ACC112 (cell line): ENCODE measurements at regions not wholly inside any gene's neighbourhood (a gene's known extent, or its start where the extent isn't known, plus 50 kb on each side); places are given as distances from the start of the nearest gene placed in this dataset.
"Not testable (repeated sequence)": the region's sequence is repeated elsewhere in the genome, so short reads cannot be mapped to it uniquely, and the experiment has no call there.

Experiments
- H2AFZ ChIP-seq: fragments of 200-600 bp; sonication (generic); one replicate; pipeline ENCODE4 v1.6.0; 2017; ENCODE audit warnings: antibody characterized with exemption, low read length; ENCODE audit not compliant: unreplicated experiment
- H3K27ac ChIP-seq: fragments of 200-600 bp; sonication (generic); 2 replicates; pipeline ENCODE4 v1.5.1; 2014; ENCODE audit warnings: low read depth, mild to moderate bottlenecking, antibody characterized with exemption, low read length, moderate library complexity
- H3K27me3 ChIP-seq: fragments of 200-600 bp; sonication (generic); 2 replicates; pipeline ENCODE4 v1.6.1; 2014; ENCODE audit warnings: mild to moderate bottlenecking, antibody characterized with exemption, low read length, moderate library complexity, mixed read lengths; ENCODE audit not compliant: insufficient read depth
- H3K36me3 ChIP-seq: fragments of 200-600 bp; sonication (generic); 2 replicates; pipeline ENCODE4 v1.6.1; 2016; ENCODE audit warnings: mild to moderate bottlenecking, antibody characterized with exemption, low read length, moderate library complexity, mixed read lengths; ENCODE audit not compliant: insufficient read depth
- H3K4me1 ChIP-seq: fragments of 200-600 bp; sonication (generic); one replicate; pipeline ENCODE4 v1.6.1; 2016; ENCODE audit warnings: low read length, mixed read lengths; ENCODE audit not compliant: insufficient read depth, unreplicated experiment, control insufficient read depth
- H3K4me3 ChIP-seq: fragments of 200-600 bp; sonication (generic); 2 replicates; pipeline ENCODE4 v1.5.1; 2014; ENCODE audit warnings: mild to moderate bottlenecking, low read depth, low read length
- H3K79me2 ChIP-seq: fragments of 200-600 bp; sonication (generic); one replicate; pipeline ENCODE4 v1.6.0; 2016; ENCODE audit warnings: low read length; ENCODE audit not compliant: control insufficient read depth, unreplicated experiment, insufficient read depth

GRCh38 chr6:166712286-166713228, 85.5 kb upstream of the RPS6KA2 start:
- Histone ChIP-seq H3K27me3 (peaks cover 10% of the 10 kb centered on the region; the same call in 1 of the 2 replicates), H3K79me2 (no peaks in the 10 kb centered on the region), H2AFZ (no peak overlapping the region), H3K27ac (no peak overlapping the region), H3K4me3 (no peak overlapping the region), H3K4me1 (no peaks in the 10 kb centered on the region), H3K36me3 (no peaks in the 10 kb centered on the region)

- Histone ChIP-seq H3K27me3 (peaks cover 15% of the 10 kb centered on the region), H3K4me3 (no peak overlapping the region), H3K4me1 (no peaks in the 10 kb centered on the region), H3K79me2 (no peaks in the 10 kb centered on the region), H3K27ac (no peak overlapping the region), H2AFZ (no peak overlapping the region), H3K36me3 (no peaks in the 10 kb centered on the region)
Observed at GRCh38 chr6:166710084-166710483, 83.0 kb upstream of the RPS6KA2 start.

DNA sequence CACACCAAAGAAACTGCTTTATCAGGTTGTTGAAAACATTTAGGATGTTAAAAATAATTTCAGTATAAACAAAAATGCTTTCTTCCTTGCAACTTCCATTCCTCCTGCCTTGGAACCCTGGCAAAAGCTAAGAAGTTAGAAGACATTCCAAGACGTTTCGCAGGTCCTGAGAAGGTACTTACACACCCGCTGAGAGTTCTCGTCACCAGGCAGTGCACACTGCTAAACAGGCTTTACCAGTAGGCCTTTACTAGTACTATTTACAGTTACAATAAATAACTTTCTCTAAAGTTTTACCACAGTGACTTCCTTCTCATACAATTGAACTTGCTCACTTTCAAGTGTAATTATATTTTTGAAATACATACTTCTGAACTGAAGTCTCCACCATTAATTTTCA, 81.4 kb upstream of the RPS6KA2 start:
- Histone ChIP-seq H3K79me2 (no peaks in the 10 kb centered on the region), H3K27me3 (peaks cover 31% of the 10 kb centered on the region), H2AFZ (no peak overlapping the region), H3K4me1 (no peaks in the 10 kb centered on the region), H3K36me3 (no peaks in the 10 kb centered on the region), H3K27ac (no peak overlapping the region), H3K4me3 (no peak overlapping the region)

- no peak overlapping the region for H2AFZ ChIP-seq
- H3K27ac ChIP-seq, result no peak overlapping the region
- H3K4me1 ChIP-seq, result no peaks in the 10 kb centered on the region
- H3K79me2 ChIP-seq, result no peaks in the 10 kb centered on the region
- no peak overlapping the region for H3K4me3 ChIP-seq
- peaks cover 45% of the 10 kb centered on the region for H3K27me3 ChIP-seq
- no peaks in the 10 kb centered on the region for H3K36me3 ChIP-seq
Observed at GRCh38 chr6:166707045-166707444, 80.0 kb upstream of the RPS6KA2 start.

- H3K4me3 ChIP-seq, result no peak overlapping the region
- H3K4me1 ChIP-seq, result no peaks in the 10 kb centered on the region
- H3K79me2 ChIP-seq, result no peaks in the 10 kb centered on the region
- H3K36me3 ChIP-seq, result no peaks in the 10 kb centered on the region
- no peak overlapping the region for H3K27ac ChIP-seq
- H2AFZ ChIP-seq, result no peak overlapping the region
- H3K27me3 ChIP-seq, result peaks cover 64% of the 10 kb centered on the region
Observed at GRCh38 chr6:166705069-166705468, 78.0 kb upstream of the RPS6KA2 start.

DNA sequence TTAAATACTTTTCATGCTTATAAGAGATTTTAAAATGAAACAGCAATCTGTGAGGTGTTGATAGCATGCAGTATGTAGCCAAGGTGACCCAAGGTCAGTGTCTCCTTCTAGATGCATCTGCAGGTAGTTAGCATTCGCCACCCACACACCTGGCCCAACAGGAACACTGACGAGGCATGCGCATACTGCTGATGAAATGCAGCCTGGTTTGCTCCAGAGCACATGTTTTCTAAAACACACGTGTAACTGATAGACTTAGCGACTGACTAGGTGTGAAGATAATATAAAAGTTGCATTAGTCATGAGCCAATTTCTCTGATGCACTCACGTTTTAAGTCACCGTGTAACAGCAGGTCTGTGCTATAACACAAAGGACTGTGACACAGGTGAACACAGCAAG, 77.1 kb upstream of the RPS6KA2 start:
- H3K4me3 ChIP-seq, result no peak overlapping the region
- H3K4me1 ChIP-seq, result no peaks in the 10 kb centered on the region
- H3K27ac ChIP-seq, result no peak overlapping the region
- no peaks in the 10 kb centered on the region for H3K36me3 ChIP-seq
- no peaks in the 10 kb centered on the region for H3K79me2 ChIP-seq
- H2AFZ ChIP-seq, result no peak overlapping the region
- H3K27me3 ChIP-seq, result peaks cover 73% of the 10 kb centered on the region

GRCh38 chr6:166703149-166703710, 76.2 kb upstream of the RPS6KA2 start:
- Histone ChIP-seq H3K4me1 (no peaks in the 10 kb centered on the region), H3K27ac (no peak overlapping the region), H3K79me2 (no peaks in the 10 kb centered on the region), H3K4me3 (no peak overlapping the region), H3K27me3 (peaks cover 82% of the 10 kb centered on the region), H2AFZ (no peak overlapping the region), H3K36me3 (no peaks in the 10 kb centered on the region)

DNA sequence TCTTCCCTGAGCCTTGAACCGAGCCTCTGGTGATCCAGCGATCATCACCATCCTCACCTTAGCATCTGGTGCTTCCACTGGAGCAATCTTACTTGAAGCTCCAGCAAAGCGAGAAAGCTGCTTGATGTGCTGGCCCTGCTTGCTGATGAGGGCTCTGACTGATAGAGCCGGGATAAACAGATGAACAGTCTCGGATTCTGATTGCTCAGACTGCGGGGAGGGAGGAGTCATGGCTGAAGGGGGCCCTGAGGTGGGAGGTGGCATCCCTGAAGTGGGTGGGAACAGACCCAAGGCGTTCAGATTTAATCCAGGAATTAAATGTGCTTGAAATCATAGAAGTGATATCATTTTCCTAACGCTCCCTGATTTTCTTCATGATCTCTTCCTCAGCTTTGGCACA, 74.4 kb upstream of the RPS6KA2 start:
- not testable (repeated sequence) for H3K36me3 ChIP-seq, H3K79me2 ChIP-seq, H2AFZ ChIP-seq, H3K27ac ChIP-seq, H3K4me3 ChIP-seq, H3K4me1 ChIP-seq
- H3K27me3 ChIP-seq, result peaks cover 99% of the 10 kb centered on the region

- H3K27ac ChIP-seq, result not testable (repeated sequence)
Observed at GRCh38 chr6:166700871-166701270, 73.8 kb upstream of the RPS6KA2 start.

DNA sequence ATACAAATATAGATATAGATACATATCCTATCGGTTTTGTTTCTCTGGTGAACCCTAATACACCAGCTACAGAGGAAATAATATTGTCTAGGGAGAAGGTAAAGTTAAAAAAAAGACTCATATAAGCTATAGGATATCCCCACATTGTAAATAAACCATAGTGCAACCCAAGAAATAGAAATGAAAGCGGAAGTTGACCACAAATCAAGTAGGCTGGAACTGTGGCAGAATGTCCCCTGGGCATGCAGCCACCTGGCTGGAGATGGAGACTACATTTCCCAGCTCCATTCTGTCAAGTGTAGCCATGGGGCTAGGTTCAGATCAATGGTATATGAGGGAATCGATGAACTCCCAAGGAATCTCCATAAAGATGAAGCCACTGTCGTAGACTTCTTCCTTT, 70.1 kb upstream of the RPS6KA2 start:
- Histone ChIP-seq H3K27ac (no peak overlapping the region), H3K4me1 (no peaks in the 10 kb centered on the region), H3K36me3 (no peaks in the 10 kb centered on the region)

More at GRCh38 chr6:166700871-166701270, 73.8 kb upstream of the RPS6KA2 start:
- H2AFZ ChIP-seq, H3K36me3 ChIP-seq, H3K79me2 ChIP-seq, H3K4me3 ChIP-seq, H3K4me1 ChIP-seq: not testable (repeated sequence)
- peaks cover 97% of the 10 kb centered on the region for H3K27me3 ChIP-seq

DNA sequence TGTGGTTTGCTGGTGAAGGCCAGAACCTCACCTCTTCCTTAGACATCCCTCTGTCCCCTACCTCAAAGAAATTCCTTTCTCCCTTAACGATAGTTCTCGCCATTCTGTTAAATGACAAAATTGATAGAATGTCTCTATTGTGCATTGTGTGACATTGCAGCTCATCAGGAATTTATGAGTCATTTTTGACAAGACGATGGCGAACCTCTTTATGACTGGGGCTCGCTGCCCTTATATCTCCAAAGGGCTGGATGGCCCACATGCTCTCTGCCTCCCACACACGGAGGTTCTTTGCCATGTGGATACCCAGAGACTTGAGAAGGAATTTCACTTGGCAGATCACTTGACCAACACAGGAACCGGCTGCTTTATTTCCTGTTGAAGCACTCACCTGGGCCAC, 66.8 kb upstream of the RPS6KA2 start:
- Histone ChIP-seq H3K27ac (no peak overlapping the region), H3K79me2 (no peaks in the 10 kb centered on the region), H3K27me3 (peaks cover 43% of the 10 kb centered on the region), H3K4me3 (no peak overlapping the region), H2AFZ (no peak overlapping the region), H3K4me1 (no peaks in the 10 kb centered on the region), H3K36me3 (no peaks in the 10 kb centered on the region)

More for the DNA sequence above, 70.1 kb upstream of the RPS6KA2 start:
- no peak overlapping the region for H2AFZ ChIP-seq
- peaks cover 74% of the 10 kb centered on the region for H3K27me3 ChIP-seq
- H3K4me3 ChIP-seq, result no peak overlapping the region
- no peaks in the 10 kb centered on the region for H3K79me2 ChIP-seq
